ENCODE measurements at regions not wholly inside any gene's neighbourhood (a gene's known extent, or its start where the extent isn't known, plus 50 kb on each side); places are given as distances from the start of the nearest gene placed in this dataset.

DNA sequence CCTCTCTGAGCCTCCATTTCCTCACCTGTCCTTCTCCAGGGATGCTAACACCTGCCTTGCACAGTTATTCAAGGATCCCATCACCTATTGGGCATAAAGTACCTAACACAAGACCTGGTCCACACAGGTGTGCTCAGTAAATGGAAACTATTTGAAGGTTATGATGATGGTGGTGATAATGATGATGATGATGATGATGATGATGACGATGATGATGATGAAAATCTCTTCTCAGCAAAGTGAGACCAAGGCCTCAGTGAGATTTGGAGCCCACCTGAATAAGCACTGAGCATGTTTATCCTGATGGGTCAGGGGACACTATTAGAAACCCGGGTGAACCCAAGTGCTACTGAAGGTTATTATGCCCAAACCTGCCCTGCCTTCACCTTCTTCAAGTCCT lies 100.7 kb downstream of the DMRTA2 start:
- no peaks in the 10 kb centered on the region for H3K36me3 ChIP-seq
- no peaks in the 10 kb centered on the region for H3K27me3 ChIP-seq
- TF ChIP-seq, protein P1, sequence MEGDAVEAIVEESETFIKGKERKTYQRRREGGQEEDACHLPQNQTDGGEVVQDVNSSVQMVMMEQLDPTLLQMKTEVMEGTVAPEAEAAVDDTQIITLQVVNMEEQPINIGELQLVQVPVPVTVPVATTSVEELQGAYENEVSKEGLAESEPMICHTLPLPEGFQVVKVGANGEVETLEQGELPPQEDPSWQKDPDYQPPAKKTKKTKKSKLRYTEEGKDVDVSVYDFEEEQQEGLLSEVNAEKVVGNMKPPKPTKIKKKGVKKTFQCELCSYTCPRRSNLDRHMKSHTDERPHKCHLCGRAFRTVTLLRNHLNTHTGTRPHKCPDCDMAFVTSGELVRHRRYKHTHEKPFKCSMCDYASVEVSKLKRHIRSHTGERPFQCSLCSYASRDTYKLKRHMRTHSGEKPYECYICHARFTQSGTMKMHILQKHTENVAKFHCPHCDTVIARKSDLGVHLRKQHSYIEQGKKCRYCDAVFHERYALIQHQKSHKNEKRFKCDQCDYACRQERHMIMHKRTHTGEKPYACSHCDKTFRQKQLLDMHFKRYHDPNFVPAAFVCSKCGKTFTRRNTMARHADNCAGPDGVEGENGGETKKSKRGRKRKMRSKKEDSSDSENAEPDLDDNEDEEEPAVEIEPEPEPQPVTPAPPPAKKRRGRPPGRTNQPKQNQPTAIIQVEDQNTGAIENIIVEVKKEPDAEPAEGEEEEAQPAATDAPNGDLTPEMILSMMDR (IDR thresholded peaks at IDR 0.05): no peak
- DNase-seq (ENCODE audit: low spot score): no peak
- no peak overlapping the region for H3K27ac ChIP-seq
- H3K4me1 ChIP-seq: no peaks in the 10 kb centered on the region
- no peaks in the 10 kb centered on the region for H3K9me3 ChIP-seq
- H3K4me3 ChIP-seq: no peak overlapping the region

DNA sequence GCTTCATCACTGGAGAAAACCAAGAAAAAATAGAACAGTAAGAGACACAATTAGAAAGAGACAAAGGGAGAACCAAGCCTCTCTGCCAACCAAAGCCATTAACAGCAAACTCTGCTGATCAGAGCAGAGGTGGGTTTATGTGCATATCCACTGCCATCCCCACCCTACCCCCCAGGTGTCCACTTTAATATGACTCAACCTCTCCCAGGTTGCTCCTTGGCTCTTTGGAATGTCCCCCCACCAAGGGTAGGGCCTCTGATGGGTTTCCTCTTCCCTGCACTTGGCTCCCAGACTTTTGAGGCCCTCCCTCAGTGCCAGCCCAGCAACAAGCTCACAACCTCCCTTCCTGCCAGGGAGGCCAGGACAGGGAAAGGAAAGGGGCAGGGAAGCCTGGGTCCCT lies 104.8 kb downstream of the DMRTA2 start:
- H3K4me3 ChIP-seq: no peak overlapping the region
- H3K4me1 ChIP-seq: no peaks in the 10 kb centered on the region
- DNase-seq (ENCODE audit: low spot score): no peak
- H3K27ac ChIP-seq: no peak overlapping the region
- no peaks in the 10 kb centered on the region for H3K9me3 ChIP-seq
- no peaks in the 10 kb centered on the region for H3K36me3 ChIP-seq
- H3K27me3 ChIP-seq: no peaks in the 10 kb centered on the region
- TF ChIP-seq, protein P1 (IDR thresholded peaks at IDR 0.05): no peak

DNA sequence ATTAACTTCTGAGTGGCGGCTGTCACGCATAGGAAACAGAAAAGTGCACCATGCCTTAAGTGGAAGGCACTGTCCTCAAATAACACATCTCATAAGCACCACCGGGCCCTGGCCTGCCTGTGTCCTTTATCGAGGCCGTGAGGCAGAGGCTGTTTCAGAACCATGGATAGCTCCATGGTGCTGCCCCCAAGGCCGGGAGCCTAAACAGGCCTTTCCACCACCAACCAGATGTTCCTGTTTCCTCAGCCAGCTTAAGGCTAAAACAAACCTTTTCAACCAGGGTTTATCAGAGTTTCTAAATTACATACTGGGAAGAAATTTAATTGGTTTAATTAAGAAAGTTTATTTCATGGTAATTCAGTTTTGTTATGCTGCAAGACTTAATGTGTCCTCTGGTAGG lies 114.4 kb downstream of the DMRTA2 start:
- H3K4me1 ChIP-seq: no peaks in the 10 kb centered on the region
- DNase-seq (ENCODE audit: low spot score): no peak

DNA sequence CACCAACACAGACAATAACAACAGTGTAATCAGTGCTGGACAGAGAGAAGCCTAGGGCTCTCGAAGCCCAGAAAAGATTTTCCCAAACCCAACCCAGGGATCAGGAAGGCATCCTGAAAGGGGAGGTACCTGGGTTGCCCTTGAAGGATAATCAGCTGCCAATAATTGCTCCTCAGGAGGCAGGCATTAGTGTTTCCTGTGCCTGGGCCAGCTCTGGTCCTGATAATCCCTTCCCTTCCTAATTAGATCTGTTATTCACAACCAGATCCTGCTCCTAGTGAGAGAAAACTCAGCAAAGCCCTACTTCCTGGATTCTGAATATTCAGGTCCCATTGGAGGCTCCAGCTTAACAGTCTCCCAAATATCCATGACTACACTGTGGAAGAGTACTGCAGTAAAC lies 117.4 kb downstream of the DMRTA2 start:
- TF ChIP-seq, protein P1 (IDR thresholded peaks at IDR 0.05): no peak
- Histone ChIP-seq H3K4me3 (no peak overlapping the region), H3K36me3 (no peaks in the 10 kb centered on the region), H3K27me3 (no peaks in the 10 kb centered on the region), H3K27ac (no peak overlapping the region), H3K4me1 (no peaks in the 10 kb centered on the region), H3K9me3 (no peaks in the 10 kb centered on the region)
- DNase-seq (ENCODE audit: low spot score): no peak

More for the DNA sequence above, 114.4 kb downstream of the DMRTA2 start:
- H3K9me3 ChIP-seq: no peaks in the 10 kb centered on the region
- no peaks in the 10 kb centered on the region for H3K36me3 ChIP-seq
- TF ChIP-seq, protein P1 (IDR thresholded peaks at IDR 0.05): no peak
- H3K27me3 ChIP-seq: no peaks in the 10 kb centered on the region
- H3K4me3 ChIP-seq: no peak overlapping the region
- no peak overlapping the region for H3K27ac ChIP-seq

GRCh38 chr1:50300297-50300696 lies 122.9 kb downstream of the DMRTA2 start:
- no peak overlapping the region for H3K4me3 ChIP-seq
- no peaks in the 10 kb centered on the region for H3K27me3 ChIP-seq
- no peak for DNase-seq (ENCODE audit: low spot score)
- no peaks in the 10 kb centered on the region for H3K4me1 ChIP-seq
- TF ChIP-seq, protein P1 (IDR thresholded peaks at IDR 0.05): no peak
- H3K27ac ChIP-seq: no peak overlapping the region
- H3K9me3 ChIP-seq: no peaks in the 10 kb centered on the region
- no peaks in the 10 kb centered on the region for H3K36me3 ChIP-seq

- H3K4me3 ChIP-seq: no peak overlapping the region
- TF ChIP-seq, protein P1 (IDR thresholded peaks at IDR 0.05): no peak
- no peaks in the 10 kb centered on the region for H3K27me3 ChIP-seq
- no peak overlapping the region for H3K27ac ChIP-seq
- no peaks in the 10 kb centered on the region for H3K36me3 ChIP-seq
- DNase-seq (ENCODE audit: low spot score): no peak
- no peaks in the 10 kb centered on the region for H3K4me1 ChIP-seq
- H3K9me3 ChIP-seq: no peaks in the 10 kb centered on the region
Observed at GRCh38 chr1:50295566-50295965, 127.7 kb downstream of the DMRTA2 start.
